ENCODE measurements at regions not wholly inside any gene's neighbourhood (a gene's known extent, or its start where the extent isn't known, plus 50 kb on each side); places are given as distances from the start of the nearest gene placed in this dataset.
"Not testable (repeated sequence)": the region's sequence is repeated elsewhere in the genome, so short reads cannot be mapped to it uniquely, and the experiment has no call there.

DNA sequence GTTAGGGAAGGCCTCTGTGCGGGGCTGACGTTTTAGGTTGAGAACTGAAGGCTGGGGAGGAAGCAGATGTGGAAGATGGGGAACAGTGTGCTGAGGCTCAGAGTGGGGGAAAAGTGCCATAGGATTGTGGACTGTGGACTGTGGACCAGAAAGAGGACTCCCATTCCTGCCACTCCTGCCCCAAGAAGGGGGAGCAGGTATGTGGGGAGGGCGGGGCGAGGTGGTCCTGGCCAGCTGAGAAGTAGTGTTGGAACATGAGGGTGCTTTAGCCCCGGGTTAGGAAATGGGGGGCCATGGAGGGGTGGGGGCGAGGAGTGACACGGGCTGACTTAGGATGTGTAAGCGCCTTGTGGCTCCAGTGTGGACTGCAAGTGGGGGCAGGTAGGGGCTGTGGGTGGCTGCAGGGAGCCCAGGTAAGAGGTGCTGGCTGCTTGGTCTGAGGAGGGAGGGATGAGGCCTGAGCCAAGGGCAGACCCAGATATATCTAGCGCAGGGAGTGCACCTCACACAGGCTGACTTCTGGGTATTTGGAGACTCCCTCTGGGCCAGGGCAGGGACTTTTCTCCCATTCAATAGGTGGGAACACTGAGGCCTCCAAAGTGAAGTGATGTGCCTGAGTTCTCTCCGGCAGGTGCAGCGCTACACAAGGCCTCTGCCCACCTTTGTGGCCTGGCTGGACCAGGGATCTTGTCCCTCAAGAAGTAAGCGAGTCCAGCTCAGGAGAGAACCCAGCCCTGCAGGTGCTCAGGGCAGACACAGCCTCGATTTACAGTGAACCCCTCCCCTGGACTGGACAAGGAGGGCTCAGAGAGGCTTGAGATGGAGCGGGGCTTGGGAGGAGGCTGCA, 76.6 kb upstream of the TOX2 start:
- DNase-seq (ENCODE audit: low spot score): no peak

DNA sequence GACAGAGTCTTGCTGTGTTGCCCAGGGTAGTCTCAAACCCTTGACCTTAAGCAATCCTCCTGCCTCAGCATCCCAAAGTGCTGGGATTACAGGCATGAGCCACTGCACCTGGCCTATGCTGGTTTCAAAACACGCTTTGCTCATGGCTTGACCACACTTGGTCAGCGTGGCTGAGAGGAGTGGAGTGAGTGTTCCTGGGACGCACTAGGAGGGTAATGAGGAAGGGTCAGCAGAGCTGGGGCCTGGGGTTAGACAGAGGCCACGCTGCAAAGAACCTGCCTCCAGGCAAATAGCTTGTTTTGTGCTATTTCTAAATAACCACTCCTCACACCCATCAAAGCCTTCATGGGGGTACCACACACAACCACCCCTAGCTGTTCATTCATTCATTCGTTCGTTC, 77.9 kb upstream of the TOX2 start:
- DNase-seq (ENCODE audit: low spot score): no peak

DNA sequence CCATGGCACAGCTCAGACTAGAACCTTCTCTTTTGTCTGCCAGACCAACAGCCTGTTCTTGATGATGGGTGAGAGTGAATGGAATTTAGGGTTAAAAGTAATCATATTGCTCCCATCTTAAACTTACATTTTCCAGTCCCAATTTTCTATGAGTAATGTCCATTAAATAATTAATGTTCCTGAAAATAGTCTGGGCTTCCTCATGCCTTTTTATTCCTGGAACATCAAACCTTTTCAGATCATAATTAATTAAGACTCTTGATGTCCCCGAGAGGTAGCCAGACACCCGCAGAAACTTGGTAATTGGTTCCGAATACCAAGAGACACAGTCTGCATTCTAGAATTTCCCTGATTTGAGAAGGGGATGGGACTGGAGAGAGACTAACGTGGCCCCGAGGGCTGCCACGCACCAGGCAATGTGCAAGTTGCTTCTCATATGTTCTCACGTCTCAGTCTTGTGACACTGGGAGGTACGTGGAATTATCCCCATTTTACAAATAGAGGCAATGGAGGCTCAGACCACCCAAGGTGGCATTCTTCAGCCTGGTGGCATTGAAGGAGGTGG, 78.6 kb upstream of the TOX2 start:
- no peak for DNase-seq (ENCODE audit: low spot score)

DNA sequence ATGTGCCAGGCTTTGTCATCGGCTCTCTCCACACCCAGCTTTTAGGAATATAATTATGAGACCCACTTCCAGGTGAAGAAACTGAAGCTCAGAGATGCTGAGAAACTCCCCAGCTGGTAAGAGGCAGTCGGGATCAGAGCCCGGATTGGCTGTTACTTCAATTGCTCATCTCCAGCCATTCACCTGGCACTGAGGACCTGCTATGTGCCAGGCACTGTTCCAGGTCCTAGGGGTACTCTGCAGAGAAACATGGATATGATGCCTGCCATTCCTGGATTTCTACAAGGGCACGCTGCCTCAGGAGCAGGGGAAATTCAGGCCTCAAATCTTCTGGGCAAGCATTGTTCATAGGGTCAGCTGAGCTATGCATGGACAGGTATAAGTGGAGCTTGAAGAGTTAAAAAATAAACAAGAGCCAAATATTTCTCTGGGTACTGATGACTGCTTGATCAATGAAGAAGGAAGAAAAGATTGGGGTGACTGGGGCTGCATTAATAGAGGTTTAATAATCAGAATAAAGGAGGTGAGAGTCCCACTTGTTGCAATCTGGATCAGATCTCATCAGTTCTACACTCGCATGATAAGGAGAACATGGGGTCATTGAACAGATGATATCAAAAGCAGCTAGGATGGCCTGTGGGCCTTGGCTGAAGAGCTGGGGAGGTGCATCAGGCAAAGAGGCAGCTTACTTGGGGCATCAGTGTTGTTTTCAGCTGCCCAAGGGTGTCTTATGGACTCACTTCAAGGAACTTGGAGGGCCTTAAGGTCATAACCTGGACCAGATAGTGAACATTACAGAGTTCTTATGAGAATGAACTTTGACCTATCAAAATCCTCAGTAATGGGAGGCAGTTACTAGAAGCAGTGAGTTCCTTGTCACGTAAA, 80.9 kb upstream of the TOX2 start:
- no peak for DNase-seq (ENCODE audit: low spot score)

DNA sequence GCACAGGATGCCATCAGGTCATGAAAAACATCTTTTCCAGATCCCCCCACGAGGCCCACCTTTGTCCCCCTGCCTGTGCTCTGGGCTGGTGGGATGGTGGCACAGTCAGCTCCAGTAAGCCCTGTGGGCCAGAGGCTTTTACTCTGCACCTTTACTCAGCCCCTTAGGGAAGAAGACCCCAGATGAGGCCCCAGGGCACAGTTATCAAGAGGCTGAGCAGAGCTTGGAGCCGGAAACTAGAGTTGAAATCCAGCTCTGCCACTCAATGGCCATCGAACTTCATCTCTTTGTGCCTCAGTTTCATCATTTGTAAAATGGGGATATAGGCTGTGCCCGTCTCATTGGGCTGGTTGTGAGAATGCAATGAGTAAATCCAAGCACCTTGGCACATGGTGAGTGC, 81.7 kb upstream of the TOX2 start:
- no peak for DNase-seq (ENCODE audit: low spot score)

DNA sequence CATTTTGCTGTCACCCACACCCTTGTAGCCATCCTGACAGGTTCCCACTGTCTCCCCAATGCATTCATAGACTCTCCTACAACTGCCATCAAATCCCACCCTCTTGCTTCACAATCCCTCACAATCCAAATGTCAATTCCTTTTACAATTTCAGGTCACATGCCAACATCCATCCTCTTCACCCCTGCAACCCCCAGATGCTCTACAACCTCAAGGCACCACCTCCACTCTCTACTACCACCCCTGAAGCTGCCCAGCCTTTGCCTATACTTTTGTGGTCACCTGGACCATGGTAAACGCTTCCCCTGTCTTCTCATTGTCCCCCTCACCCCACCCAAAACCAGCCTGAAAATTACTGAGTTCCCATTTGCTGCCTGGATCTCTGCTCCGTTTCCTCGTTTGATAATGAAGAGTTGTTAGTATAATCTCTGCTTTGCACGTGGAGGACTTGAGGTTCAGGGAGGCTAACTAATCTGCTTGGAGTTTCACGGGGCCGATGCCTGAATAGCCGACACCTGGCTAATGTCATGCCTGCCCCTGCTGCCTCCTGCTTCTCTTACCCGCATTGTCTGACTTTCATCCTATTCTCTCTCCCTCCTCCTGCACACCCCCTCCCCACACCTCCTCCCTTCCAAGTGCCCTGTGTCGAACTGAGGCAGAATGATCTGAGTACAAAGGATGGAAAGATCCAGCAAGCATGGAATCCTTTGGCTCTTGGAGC, 82.4 kb upstream of the TOX2 start:
- no peak for DNase-seq (ENCODE audit: low spot score)

DNA sequence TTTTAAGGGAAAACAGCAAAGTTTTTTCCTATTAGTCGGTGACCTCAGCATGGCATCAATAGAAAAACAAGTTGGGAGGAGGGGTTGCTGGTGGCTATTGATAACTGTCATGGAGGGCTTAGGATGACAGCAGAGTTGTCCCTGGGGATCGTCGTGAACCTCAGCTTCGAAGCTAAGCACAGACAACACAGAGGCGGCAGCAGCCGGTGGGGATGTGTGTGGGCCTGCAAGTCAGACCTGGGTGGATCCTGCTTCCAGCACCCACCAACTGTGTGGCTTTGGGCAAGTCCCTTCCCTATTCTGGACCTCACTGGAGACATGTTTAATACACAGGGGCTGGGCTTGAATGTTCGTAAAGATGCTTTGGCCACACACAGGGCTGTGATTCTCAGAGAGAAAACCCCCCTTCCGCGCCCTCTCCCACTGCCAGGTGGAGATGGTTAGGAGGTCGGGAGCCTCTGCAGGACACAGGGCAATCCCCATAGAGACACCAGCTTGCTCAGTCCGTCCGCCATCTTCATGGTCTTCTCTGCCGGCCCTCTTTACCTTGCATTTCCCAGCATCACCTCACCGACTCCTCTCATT, 83.1 kb upstream of the TOX2 start:
- no peak for DNase-seq (ENCODE audit: low spot score)

DNA sequence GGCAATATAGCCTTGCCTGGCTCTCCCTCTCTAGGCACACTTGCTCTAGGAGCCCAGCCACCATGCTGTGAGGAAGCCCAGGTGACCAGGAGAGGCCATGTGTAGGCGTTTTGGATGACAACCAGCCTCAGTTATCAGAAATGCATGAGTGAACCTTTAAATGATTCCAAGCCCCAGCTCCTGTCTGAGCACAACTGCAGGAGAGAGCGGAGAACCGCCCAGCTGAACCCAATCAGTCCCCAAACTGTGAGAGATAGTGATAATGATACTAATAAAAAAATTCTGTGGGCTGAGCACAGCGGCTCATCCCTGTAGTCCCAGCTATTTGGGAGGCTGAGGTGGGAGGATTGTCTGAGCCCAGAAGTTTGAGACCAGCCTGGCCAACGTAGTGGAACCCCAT, 83.8 kb upstream of the TOX2 start:
- DNase-seq (ENCODE audit: low spot score): no peak

DNA sequence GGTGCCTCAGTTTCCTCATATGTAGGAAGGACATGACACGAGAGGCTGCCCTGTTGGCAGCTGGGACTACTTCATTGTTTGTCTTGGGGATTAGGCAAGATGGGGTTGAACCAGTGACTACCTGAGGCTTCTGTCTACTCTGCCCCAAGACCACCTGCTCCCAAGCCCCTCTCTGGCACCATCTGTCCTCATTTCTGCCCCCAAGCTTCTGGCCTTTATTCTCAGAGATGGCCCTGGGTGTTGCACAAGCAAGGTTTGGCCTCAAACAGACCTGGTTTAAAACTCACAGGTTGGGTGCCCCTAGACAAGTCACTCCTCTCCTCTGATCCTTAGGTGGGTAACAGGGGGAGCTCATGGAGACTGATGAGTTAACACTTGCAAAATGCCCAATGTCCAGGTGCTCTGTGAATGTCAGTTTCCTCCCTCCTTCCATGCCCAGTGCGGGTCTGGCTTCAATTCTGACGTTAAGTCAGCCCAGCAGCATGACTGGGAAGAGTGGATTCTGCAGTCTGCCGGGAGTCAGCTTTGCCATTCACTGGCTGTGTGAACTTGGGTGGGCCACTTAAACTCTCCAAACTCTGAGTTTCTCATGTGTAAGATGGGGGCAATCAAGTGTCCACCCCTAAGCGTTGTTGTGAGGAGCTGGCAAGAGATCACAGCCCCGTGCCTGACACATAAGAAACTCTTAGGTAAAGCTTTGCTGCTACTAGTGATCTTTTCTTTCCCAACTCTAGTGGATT, 84.5 kb upstream of the TOX2 start:
- DNase-seq (ENCODE audit: low spot score): no peak

DNA sequence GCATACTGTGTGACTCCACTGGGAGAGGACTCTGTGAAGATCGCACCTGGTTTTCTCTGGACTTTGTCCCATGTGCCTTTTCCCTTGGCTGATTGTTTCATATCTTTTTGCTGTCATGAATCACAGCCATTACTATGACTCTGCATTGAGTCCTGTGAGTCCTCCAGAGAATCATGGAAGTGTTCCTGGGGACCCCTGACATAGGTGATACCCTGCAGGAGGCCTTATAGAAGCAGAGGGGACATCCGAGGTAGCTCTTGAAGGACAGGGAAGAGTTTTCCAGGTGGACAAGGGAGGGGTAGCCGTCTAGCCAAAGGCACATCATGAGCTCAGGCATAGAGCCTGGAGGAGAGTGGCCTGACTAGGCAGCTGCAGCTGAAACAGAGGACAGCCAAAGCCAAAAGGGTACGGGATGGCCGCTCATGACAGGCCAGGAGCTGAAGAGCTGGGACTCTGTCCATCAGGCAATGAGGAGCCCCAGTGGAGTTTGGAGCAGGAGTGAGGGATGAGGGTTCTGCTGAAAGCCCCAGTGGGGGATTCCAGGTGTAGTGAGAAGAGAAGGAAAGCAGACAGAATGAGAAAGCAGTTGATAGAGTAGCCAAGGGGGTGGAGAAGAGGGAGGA, 86.6 kb upstream of the TOX2 start:
- peak; percentile 1 for DNase-seq (ENCODE audit: low spot score)

DNA sequence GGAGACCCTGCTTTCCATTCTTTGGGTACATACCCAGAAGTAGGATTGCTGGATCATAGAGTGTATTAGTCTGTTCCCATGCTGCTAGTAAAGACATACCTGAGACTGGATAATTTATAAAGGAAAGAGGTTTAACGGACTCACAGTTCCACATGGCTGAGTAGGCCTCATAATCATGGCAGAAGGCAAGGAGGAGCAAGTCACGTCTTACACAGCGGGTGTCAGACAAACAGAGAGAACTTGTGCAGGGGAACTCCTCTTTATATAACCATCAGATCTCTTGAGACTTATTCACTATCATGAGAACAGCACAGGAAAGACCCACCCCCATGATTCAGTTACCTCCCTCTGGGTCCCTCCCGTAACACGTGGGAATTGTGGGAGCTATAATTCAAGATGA, 87.7 kb upstream of the TOX2 start:
- not testable (repeated sequence) for DNase-seq (ENCODE audit: low spot score)

DNA sequence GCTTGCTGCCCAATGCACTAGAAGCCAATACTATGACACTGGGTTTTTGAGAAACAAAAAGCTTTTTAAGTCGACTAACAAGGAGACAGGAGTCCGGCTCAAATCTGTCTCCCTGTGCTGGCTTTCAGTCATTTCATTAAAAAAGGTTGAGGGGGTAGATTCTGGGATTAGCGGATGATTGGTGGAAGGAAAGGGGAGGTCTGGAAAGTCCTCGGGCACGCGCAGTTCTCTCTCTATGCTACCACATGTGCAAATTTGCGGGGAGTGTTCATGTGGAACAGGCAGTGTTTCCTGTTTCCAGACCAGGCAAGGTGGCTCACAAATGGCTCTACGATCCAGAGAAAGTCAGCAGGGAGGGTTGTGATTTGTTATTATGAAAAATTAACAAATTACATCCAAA, 89.1 kb upstream of the TOX2 start:
- peak; percentile 1 for DNase-seq (ENCODE audit: low spot score)

DNA sequence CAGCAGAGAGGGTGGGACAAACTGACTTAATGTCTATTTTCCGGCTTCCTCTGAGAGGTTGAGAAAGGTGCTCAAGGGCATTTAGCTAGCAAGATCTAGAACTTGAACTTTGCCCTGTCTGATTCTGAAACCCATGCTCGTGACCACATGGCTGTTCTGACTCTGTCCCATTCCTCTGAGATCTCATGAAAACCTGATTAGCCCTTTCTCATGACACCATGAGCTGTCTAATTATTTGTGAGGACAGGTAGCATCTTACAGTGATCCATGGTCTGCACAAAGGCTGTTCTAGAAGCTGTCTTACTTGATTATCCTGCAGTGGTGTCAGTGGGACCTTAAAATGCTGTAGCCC, 89.6 kb upstream of the TOX2 start:
- DNase-seq (ENCODE audit: low spot score): no peak

DNA sequence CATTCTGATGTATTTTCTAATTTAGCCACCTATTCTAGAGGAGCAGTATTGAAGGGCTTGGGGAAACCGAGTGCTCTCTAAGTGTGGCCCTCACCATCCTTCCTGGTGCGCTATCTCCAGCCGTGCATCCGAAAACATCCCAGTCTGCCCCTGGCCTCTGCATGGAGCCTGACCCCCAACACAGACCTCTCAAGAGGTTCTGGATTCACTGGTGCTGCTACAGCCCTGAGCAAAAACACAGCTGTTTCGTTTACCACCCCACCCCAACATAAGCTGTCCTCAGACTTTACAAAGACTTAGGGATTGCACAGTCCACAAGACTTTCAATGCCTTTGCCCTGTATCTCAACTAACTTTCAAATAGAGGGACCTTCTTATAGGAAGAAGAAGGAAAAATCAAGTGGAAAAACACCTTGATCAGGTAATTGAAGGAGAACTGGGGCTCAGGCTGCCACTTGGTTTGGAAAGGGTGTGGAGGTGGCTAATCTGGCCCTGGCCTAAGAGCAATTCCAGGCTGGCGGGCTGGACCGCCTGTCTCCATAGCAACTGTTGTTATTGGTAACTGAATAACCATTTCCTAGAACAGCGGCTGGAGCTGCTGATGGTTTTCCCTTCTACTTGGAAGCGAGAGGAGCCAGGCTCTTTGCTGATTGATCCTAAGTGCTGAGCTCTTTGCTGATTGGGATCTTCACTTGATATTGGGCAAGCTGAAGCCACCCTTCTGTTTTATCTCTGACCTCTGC, 90.2 kb upstream of the TOX2 start:
- DNase-seq (ENCODE audit: low spot score): peak; percentile 11

DNA sequence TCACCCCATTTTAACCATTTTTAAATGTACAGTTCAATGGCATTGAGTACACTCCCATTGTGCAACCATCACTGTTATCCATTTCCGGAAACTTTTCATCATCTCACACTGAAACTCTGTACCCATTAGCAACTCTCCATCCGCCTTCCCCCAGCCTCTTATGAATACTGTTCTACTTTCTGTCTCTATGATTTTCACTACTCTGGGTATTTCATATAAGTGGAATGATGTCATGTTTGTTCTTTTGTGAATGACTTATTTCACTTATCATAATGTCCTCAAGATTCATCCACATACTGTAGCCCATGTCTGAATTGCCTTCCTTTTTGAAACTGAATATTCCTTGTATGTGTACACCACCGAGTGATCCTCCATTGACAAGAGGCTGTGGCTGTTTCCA, 92.9 kb upstream of the TOX2 start:
- no peak for DNase-seq (ENCODE audit: low spot score)

DNA sequence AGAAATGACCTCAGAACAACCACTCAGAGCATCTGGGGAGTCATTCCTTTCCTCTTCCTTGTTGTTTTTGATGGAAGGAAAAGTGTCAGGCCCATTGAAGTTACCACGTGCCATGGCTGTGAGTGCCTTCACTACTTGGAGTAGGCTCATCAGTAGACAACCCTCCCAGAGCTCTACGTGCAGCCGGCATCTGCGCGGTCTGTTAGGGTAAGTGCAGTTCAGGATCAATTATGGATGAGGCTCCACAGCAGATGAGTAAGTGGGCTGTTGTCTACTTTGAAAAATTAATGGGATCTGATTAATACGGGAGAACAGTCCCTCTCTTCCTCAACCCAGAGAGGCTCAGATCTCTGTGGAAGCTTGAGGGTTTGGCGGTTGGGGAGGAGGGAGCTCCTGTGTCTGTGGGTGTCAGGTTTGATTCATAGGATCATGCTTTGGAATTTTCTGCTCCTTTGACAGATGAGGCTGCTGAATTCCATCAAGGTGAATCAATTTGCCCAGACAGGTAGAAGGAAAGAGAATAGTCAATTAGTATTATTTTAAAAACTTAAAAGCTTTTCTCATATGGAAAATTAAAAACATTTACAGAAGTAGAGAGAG, 93.8 kb upstream of the TOX2 start:
- DNase-seq (ENCODE audit: low spot score): no peak

DNA sequence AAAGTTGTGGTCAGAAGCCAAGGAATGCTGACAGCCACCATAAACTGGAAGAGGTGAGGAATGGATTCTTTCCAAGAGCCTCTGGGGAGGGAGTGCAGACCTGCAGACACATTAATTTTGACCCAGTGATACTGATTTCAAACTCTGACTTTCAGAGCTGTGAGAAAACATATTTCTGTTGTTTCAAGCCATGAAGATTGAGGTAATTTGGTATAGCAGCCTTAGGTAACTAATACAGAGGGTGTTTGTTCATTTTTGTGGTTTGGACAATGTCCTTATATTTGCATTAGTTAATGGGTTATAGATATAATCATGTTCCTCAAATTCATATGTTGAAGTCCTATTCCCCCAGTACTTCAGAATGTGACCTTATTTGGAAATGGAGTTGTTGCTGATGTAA, 85.4 kb upstream of the GTSF1L start:
- DNase-seq (ENCODE audit: low spot score): no peak

DNA sequence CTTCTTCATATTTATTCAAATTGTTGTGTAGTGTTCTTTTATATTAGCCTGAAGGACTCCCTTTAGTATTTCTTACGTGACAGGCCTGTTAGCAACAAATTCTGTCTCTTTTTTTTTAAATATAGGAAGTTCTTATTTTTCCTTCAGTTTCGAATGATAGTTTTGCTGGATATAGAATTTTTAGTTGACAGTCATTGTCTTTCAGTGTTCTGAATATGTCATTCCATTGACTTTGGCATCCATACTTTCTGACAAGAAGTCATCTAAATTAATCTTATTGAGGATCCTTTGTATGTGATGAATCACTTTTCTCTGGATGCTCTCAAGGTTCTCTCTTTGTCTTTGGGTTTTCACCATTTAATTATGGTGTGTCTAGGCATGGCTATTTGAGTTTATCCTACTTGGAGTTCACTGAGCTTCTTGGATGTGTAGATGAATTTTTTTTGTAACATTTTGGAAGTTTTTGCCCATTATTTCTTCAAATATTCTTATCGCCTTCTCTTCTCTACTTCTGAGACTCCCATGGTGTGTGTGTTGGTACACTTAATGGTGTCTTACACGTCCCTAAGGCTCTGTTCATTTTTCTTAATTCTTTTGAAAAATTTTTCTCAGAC, 82.5 kb upstream of the GTSF1L start:
- DNase-seq (ENCODE audit: low spot score): no peak

DNA sequence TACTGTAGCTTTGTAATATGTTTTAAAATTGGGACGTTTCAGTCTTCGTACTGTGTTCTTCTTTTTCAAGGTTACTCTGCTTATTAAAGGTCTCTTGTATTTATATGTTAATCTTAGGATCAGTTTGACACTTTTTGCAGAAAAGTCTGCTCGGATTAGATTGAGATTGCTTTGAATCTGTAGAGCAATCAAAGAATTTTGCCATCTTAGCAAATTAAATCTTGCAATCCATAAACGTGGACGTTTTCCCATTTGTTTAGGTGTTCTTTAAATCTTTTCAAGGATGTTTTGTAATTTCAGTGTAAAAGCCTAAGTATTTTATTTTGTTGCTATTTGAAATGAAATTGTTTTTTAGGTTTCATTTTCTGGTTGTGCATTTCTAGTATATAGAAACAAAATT, 78.0 kb upstream of the GTSF1L start:
- DNase-seq (ENCODE audit: low spot score): no peak

All from GM03348 (cell line).